HCT116 (cell line): ENCODE measurements at regions not wholly inside any gene's neighbourhood (a gene's known extent, or its start where the extent isn't known, plus 50 kb on each side); places are given as distances from the start of the nearest gene placed in this dataset.

Experiments used
- ATAC-seq: fragments of 200-7000 bp; cut with Tn5 transposase; 2 replicates; pipeline ENCODE4 v1.9.1; 2020; ENCODE audit warnings: mild to moderate bottlenecking, moderate library complexity
- BruUV-seq: library from RNA; stranded (reverse); fragments of 400-500 nt; replicated peaks from 2 replicates; lab custom pipeline; 2021; lab: Mats Ljungman, UMichigan
- CTCF ChIA-PET: fragments of 300-600 bp; sonication (Branson Sonifier 250); formaldehyde crosslinking; loops from one replicate; lab custom pipeline; 2021; ENCODE audit warnings: antibody characterized with exemption; lab: Charles Lee
- POLR2A ChIA-PET: fragments of 300-600, 350-600 bp; sonication (Branson Sonifier 250); formaldehyde crosslinking; loops from one replicate; lab custom pipeline; 2021; ENCODE audit warnings: antibody characterized with exemption; lab: Charles Lee
- RAD21 ChIA-PET, 2 experiments: fragments of 300-600 bp; sonication (Branson Sonifier 250); formaldehyde crosslinking; loops; one replicate each; lab custom pipeline; 2023; ENCODE audit warnings: low total read pairs in 2 of 2; ENCODE audit not compliant: uncharacterized antibody in 2 of 2, unreplicated experiment in 2 of 2, low non-redundant PET in 1 of 2; lab: Charles Lee
- DNase-seq: peaks from one replicate; pipeline ENCODE4 v3.0.0-alpha.2; 2010; ENCODE audit warnings: low read depth, low spot score
- H2AFZ ChIP-seq: fragments of 200-600 bp; shearing (Covaris generic), sonication (generic); 2 replicates; pipeline ENCODE4 v1.6.1; 2017; ENCODE audit warnings: low read depth, mixed run types, mixed read lengths, antibody characterized with exemption, low read length; ENCODE audit not compliant: poor library complexity, severe bottlenecking
- H3K27ac ChIP-seq: 2 replicates; pipeline ENCODE4 v1.5.1; 2012; ENCODE audit warnings: low read depth, low read length
- H3K27me3 ChIP-seq: fragments of 200-600 bp; sonication (generic); 2 replicates; pipeline ENCODE4 v1.6.1; 2016; ENCODE audit warnings: mixed run types, low read length, mixed read lengths; ENCODE audit not compliant: insufficient read depth
- H3K36me3 ChIP-seq, 2 experiments: fragments of 200-500 bp in 1 of 2; fragments of 200-600 bp in 1 of 2; sonication (Bioruptor generic) in 1 of 2; sonication (generic) in 1 of 2; 2 replicates each; pipeline versions ENCODE4 v1.5.1 to v1.6.1; 2014 to 2016; ENCODE audit warnings: low read length in 2 of 2, inconsistent platforms in 1 of 2, mixed read lengths in 1 of 2, mixed run types in 1 of 2; ENCODE audit not compliant: insufficient read depth in 2 of 2, control insufficient read depth in 1 of 2
- H3K4me1 ChIP-seq, 2 experiments: fragments of 200-600 bp in 1 of 2; sonication (generic) in 1 of 2; 2 replicates each; pipeline versions ENCODE4 v1.5.1 to v1.6.1; 2012 to 2017; ENCODE audit warnings: low read length in 2 of 2, inconsistent platforms in 1 of 2, mild to moderate bottlenecking in 1 of 2, mixed read lengths in 1 of 2, mixed run types in 1 of 2, moderate library complexity in 1 of 2; ENCODE audit not compliant: insufficient read depth in 2 of 2, control insufficient read depth in 1 of 2
- H3K4me2 ChIP-seq: fragments of 200-600 bp; sonication (generic); 2 replicates; pipeline ENCODE4 v1.6.1; 2017; ENCODE audit warnings: mixed run types, low read length, mixed read lengths
- H3K4me3 ChIP-seq, 2 experiments: fragments of 200-600 bp in 1 of 2; sonication (generic) in 1 of 2; replicated peaks in 1 of 2; 2 replicates each; pipeline ENCODE4 v1.5.1; 2011 to 2016; ENCODE audit warnings: low read length in 2 of 2, control low read depth in 1 of 2, low read depth in 1 of 2, mild to moderate bottlenecking in 1 of 2, mixed read lengths in 1 of 2, mixed run types in 1 of 2
- H3K79me2 ChIP-seq: fragments of 200-600 bp; sonication (generic); 2 replicates; pipeline ENCODE4 v1.6.1; 2017; ENCODE audit warnings: mild to moderate bottlenecking, mixed run types, low read length, moderate library complexity, mixed read lengths; ENCODE audit not compliant: insufficient read depth
- H3K9ac ChIP-seq: fragments of 200-600 bp; sonication (generic); 2 replicates; pipeline ENCODE4 v1.6.1; 2016; ENCODE audit warnings: low read length, mixed read lengths
- H3K9me2 ChIP-seq: fragments of 200-600 bp; sonication (generic), shearing (Covaris generic); 2 replicates; pipeline ENCODE4 v1.6.1; 2017; ENCODE audit warnings: mixed run types, mild to moderate bottlenecking, moderate library complexity; ENCODE audit not compliant: insufficient read depth
- H3K9me3 ChIP-seq, 2 experiments: fragments of 200-500 bp in 1 of 2; fragments of 200-600 bp in 1 of 2; sonication (Bioruptor generic) in 1 of 2; sonication (generic) in 1 of 2; 2 replicates each; pipeline ENCODE4 v1.6.1; 2014 to 2017; ENCODE audit warnings: low read length in 2 of 2, mixed read lengths in 2 of 2, inconsistent platforms in 1 of 2, low read depth in 1 of 2, mild to moderate bottlenecking in 1 of 2, mixed run types in 1 of 2, moderate library complexity in 1 of 2; ENCODE audit not compliant: control insufficient read depth in 1 of 2, insufficient read depth in 1 of 2
- H4K20me1 ChIP-seq: fragments of 200-600 bp; sonication (generic), shearing (Covaris generic); 2 replicates; pipeline ENCODE4 v1.6.1; 2017; ENCODE audit warnings: mixed run types, mild to moderate bottlenecking, moderate library complexity; ENCODE audit not compliant: insufficient read depth
- CBX3 ChIP-seq: IDR thresholded peaks from 2 replicates; pipeline ENCODE4 v1.6.1; 2012; ENCODE audit warnings: low read depth
- CEBPB ChIP-seq: IDR thresholded peaks from 2 replicates; pipeline ENCODE4 v1.6.1; 2012; ENCODE audit warnings: low read depth
- EZH2 ChIP-seq: fragments of 200-600 bp; sonication (generic); IDR thresholded peaks from 2 replicates; pipeline ENCODE4 v1.6.1; 2017; ENCODE audit warnings: antibody characterized with exemption, mixed run types
- FOSL1 ChIP-seq: IDR thresholded peaks from 2 replicates; pipeline ENCODE4 v1.6.1; 2012; ENCODE audit warnings: low read depth
- MAX ChIP-seq: IDR thresholded peaks from 2 replicates; pipeline ENCODE4 v1.6.1; 2012
- POLR2A ChIP-seq: IDR thresholded peaks from 2 replicates; pipeline ENCODE4 v1.7.0; 2011; ENCODE audit warnings: borderline replicate concordance; ENCODE audit not compliant: insufficient read depth, insufficient read length; ENCODE audit errors: extremely low read depth
- REST ChIP-seq: IDR thresholded peaks from 2 replicates; pipeline ENCODE4 v1.6.1; 2012; ENCODE audit warnings: low read depth
- SIN3A ChIP-seq: IDR thresholded peaks from 2 replicates; pipeline ENCODE4 v1.6.1; 2012; ENCODE audit warnings: low read depth
- SP1 ChIP-seq: IDR thresholded peaks from 2 replicates; pipeline ENCODE4 v1.6.1; 2012; ENCODE audit warnings: low read depth
- SRF ChIP-seq: IDR thresholded peaks from 2 replicates; pipeline ENCODE4 v1.6.1; 2012; ENCODE audit warnings: low read depth
- TCF7L2 ChIP-seq: IDR thresholded peaks from 2 replicates; pipeline ENCODE4 v1.7.0; 2011; ENCODE audit warnings: borderline replicate concordance, inconsistent platforms; ENCODE audit not compliant: insufficient read depth, insufficient read length; ENCODE audit errors: extremely low read depth
- YY1 ChIP-seq: IDR thresholded peaks from 2 replicates; pipeline ENCODE4 v1.6.1; 2011; ENCODE audit warnings: low read length, low read depth, moderate library complexity, mild to moderate bottlenecking; ENCODE audit not compliant: insufficient replicate concordance; ENCODE audit errors: extremely low read depth
- ZNF274 ChIP-seq: fragments of 200-500 bp; sonication (Bioruptor generic); IDR thresholded peaks from 2 replicates; pipeline ENCODE4 v1.6.1; 2014; ENCODE audit warnings: mild to moderate bottlenecking, low read depth, low read length, inconsistent platforms
- intact Hi-C: fragments of 100-400 bp; cut with micrococcal nuclease; formaldehyde crosslinking; loops from 2 replicates; pipeline ENCODE4 v1.10.0; 2022
- TF ChIP-seq, protein P1 (sequence below): IDR thresholded peaks from 2 replicates; pipeline ENCODE4 v1.6.1; 2012

GRCh38 chr3:116969135-116969534 lies 259.6 kb downstream of the TUSC7 start:
- no peak for ATAC-seq
- Histone ChIP-seq H3K27me3 (no peaks in the 10 kb centered on the region), H3K4me3 (no peak overlapping the region), H3K9me3 (no peaks in the 10 kb centered on the region; a peak in 1 of 4 replicates), H3K9me2 (no peaks in the 10 kb centered on the region), H3K36me3 (no peaks in the 10 kb centered on the region)
- intact Hi-C loops, result no loop called here
- TF ChIP-seq FOSL1 (no peak), EZH2 (no peak), POLR2A (no peak), ZNF274 (no peak), SRF (no peak), MAX (no peak), TCF7L2 (no peak), CEBPB (no peak), SIN3A (no peak), YY1 (no peak)
- TF ChIP-seq, protein P1, sequence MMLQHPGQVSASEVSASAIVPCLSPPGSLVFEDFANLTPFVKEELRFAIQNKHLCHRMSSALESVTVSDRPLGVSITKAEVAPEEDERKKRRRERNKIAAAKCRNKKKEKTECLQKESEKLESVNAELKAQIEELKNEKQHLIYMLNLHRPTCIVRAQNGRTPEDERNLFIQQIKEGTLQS, result no peak
- TF ChIP-seq, all 23 proteins: peak for 0
- ChIA-PET CTCF (no interaction called here), POLR2A (no interaction called here), RAD21 (no interaction called here)
- Histone ChIP-seq H3K4me1 (no peaks in the 10 kb centered on the region), H4K20me1 (no peaks in the 10 kb centered on the region), H3K9ac (no peak overlapping the region), H3K27ac (no peak overlapping the region), H3K79me2 (no peaks in the 10 kb centered on the region), H2AFZ (no peak overlapping the region), H3K4me2 (no peak overlapping the region)
- no peak for DNase-seq
- no TSS peak for BruUV-seq

DNA sequence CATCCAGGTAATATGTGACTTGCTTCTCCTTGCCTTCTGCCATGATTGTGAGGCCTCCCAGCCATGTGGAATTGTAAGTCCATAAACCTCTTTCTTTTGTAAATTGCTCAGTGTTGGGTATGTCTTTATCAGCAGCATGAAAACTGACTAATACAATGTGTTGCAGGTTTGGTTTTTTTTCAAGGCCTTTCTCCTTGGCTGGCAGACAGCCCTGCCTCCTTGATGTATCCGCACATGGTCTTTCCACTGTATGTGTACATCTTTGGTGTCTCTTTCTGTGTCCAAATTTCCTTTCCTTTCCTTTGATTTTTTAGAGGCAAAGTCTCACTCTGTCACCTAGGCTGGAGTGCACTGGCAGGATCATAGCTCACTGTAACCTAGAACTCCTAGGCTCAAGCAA lies 260.1 kb downstream of the TUSC7 start:
- no TSS peak for BruUV-seq
- H3K36me3 ChIP-seq, result no peaks in the 10 kb centered on the region

More for the DNA sequence above, 260.1 kb downstream of the TUSC7 start:
- no peaks in the 10 kb centered on the region; a peak in 1 of 4 replicates for H3K9me3 ChIP-seq
- H3K4me3 ChIP-seq, result no peak overlapping the region
- CTCF ChIA-PET, result no interaction called here
- H3K27ac ChIP-seq, result no peak overlapping the region
- no peaks in the 10 kb centered on the region for H3K9me2 ChIP-seq
- no peaks in the 10 kb centered on the region for H3K4me1 ChIP-seq
- H2AFZ ChIP-seq, result no peak overlapping the region
- no peak overlapping the region for H3K9ac ChIP-seq
- POLR2A ChIA-PET, result no interaction called here
- intact Hi-C loops, result no loop called here
- H3K79me2 ChIP-seq, result no peaks in the 10 kb centered on the region
- no peak for TF ChIP-seq REST
- no peak for TF ChIP-seq EZH2
- no peak for TF ChIP-seq ZNF274
- no peak for TF ChIP-seq YY1
- no peak for TF ChIP-seq SIN3A
- no peak for TF ChIP-seq CEBPB
- no peak for TF ChIP-seq CBX3
- TF ChIP-seq SRF, result no peak
- no peak for TF ChIP-seq SP1
- no peak for DNase-seq
- no peaks in the 10 kb centered on the region for H3K27me3 ChIP-seq
- RAD21 ChIA-PET, result no interaction called here
- no peak overlapping the region for H3K4me2 ChIP-seq
- ATAC-seq, result no peak
- no peaks in the 10 kb centered on the region for H4K20me1 ChIP-seq
